HG03025 (cell line): ENCODE measurements at regions not wholly inside any gene's neighbourhood (a gene's known extent, or its start where the extent isn't known, plus 50 kb on each side); places are given as distances from the start of the nearest gene placed in this dataset.

Source experiments
- ATAC-seq: cut with Tn5 transposase; IDR thresholded peaks from one replicate; pipeline ENCODE4 v1.9.1; 2021; ENCODE audit warnings: mild to moderate bottlenecking, moderate library complexity; ENCODE audit not compliant: unreplicated experiment, low FRiP score

- ATAC-seq: no peak
These were observed 155.6 kb downstream of the BTC start for GRCh38 chr4:74638689-74639088.

GRCh38 chr4:74640111-74640903, 154.0 kb downstream of the BTC start:
- no peak for ATAC-seq

GRCh38 chr4:74642006-74642405, 152.3 kb downstream of the BTC start:
- no peak for ATAC-seq

GRCh38 chr4:74649193-74649592, 145.1 kb downstream of the BTC start:
- ATAC-seq: no peak

GRCh38 chr4:74651198-74651597, 143.1 kb downstream of the BTC start:
- no peak for ATAC-seq

- no peak for ATAC-seq
These were observed 140.7 kb downstream of the BTC start for GRCh38 chr4:74653331-74654229.

- ATAC-seq: no peak
These were observed 140.1 kb downstream of the BTC start for GRCh38 chr4:74654230-74654681.

GRCh38 chr4:74656596-74656995, 137.7 kb downstream of the BTC start:
- ATAC-seq: no peak

GRCh38 chr4:74658116-74658515, 136.2 kb downstream of the BTC start:
- no peak for ATAC-seq

GRCh38 chr4:74659576-74660411, 134.5 kb downstream of the BTC start:
- ATAC-seq: no peak

GRCh38 chr4:74660866-74661265, 133.5 kb downstream of the BTC start:
- ATAC-seq: no peak

GRCh38 chr4:74661427-74662201, 132.7 kb downstream of the BTC start:
- no peak for ATAC-seq

- no peak for ATAC-seq
These were observed 130.7 kb downstream of the BTC start for GRCh38 chr4:74663631-74664030.

- ATAC-seq: no peak
These were observed 129.0 kb downstream of the BTC start for GRCh38 chr4:74665346-74665745.

- no peak for ATAC-seq
These were observed 128.4 kb downstream of the BTC start for GRCh38 chr4:74665876-74666275.

GRCh38 chr4:74667438-74667837, 126.9 kb downstream of the BTC start:
- no peak for ATAC-seq

- ATAC-seq: no peak
These were observed 126.4 kb downstream of the BTC start for GRCh38 chr4:74667944-74668343.

GRCh38 chr4:74669702-74670101, 124.6 kb downstream of the BTC start:
- no peak for ATAC-seq

GRCh38 chr4:74670583-74670982, 123.7 kb downstream of the BTC start:
- ATAC-seq: no peak
